GM12878 (cell line): ENCODE measurements at regions not wholly inside any gene's neighbourhood (a gene's known extent, or its start where the extent isn't known, plus 50 kb on each side); places are given as distances from the start of the nearest gene placed in this dataset.

Source experiments
- ATAC-seq: fragments of 200-7000 bp; cut with Tn5 transposase; 3 replicates; pipeline ENCODE4 v1.9.1; 2020; ENCODE audit warnings: mild to moderate bottlenecking, moderate library complexity
- BruUV-seq: library from RNA; stranded (reverse); fragments of 400-500 nt; replicated peaks from 2 replicates; lab custom pipeline; 2021; lab: Mats Ljungman, UMichigan
- CTCF ChIA-PET: fragments of 300-600 bp; sonication (Branson Sonifier 250); formaldehyde crosslinking; extraction: SDS; loops from one replicate; lab custom pipeline; 2021; ENCODE audit warnings: inconsistent platforms; lab: Yijun Ruan, JAX
- POLR2A ChIA-PET: fragments of 350-600 bp; formaldehyde crosslinking; extraction: SDS; loops from one replicate; lab custom pipeline; 2021; ENCODE audit warnings: inconsistent platforms; lab: Charles Lee
- RAD21 ChIA-PET: fragments of 300-600 bp; sonication (Branson Sonifier 250); formaldehyde crosslinking; loops from one replicate; lab custom pipeline; 2023; ENCODE audit warnings: antibody characterized with exemption; ENCODE audit not compliant: unreplicated experiment; lab: Charles Lee
- SMC1A ChIA-PET: fragments of 300-600 bp; sonication (Branson Sonifier 250); formaldehyde crosslinking; loops from one replicate; lab custom pipeline; 2023; ENCODE audit not compliant: unreplicated experiment, uncharacterized antibody; lab: Charles Lee
- DNase-seq: peaks from one replicate; pipeline ENCODE4 v3.0.0-alpha.2; 2011; ENCODE audit warnings: low read depth, low spot score
- FAIRE-seq: peaks from 3 replicates; lab custom pipeline; 2011; peaks lifted over from hg19 to GRCh38; lab: Jason Lieb, UNC
- H2AFZ ChIP-seq: 2 replicates; pipeline ENCODE4 v1.6.0; 2011; ENCODE audit warnings: low read depth, low read length, control low read depth; ENCODE audit not compliant: control insufficient read depth
- H3K27ac ChIP-seq: 2 replicates; pipeline ENCODE4 v1.5.1; 2011; ENCODE audit warnings: control low read depth; ENCODE audit not compliant: control insufficient read depth, insufficient read depth
- H3K27me3 ChIP-seq, 2 experiments: replicated peaks in 1 of 2; 2 replicates each; pipeline versions ENCODE4 v1.6.0 to v1.6.1; 2011; ENCODE audit warnings: low read length in 1 of 2; ENCODE audit not compliant: control insufficient read depth in 2 of 2, insufficient read depth in 2 of 2
- H3K36me3 ChIP-seq, 2 experiments: 2 replicates each; pipeline ENCODE4 v1.5.1; 2011; ENCODE audit warnings: low read length in 1 of 2; ENCODE audit not compliant: control insufficient read depth in 2 of 2, insufficient read depth in 2 of 2
- H3K4me1 ChIP-seq: 2 replicates; pipeline ENCODE4 v1.6.1; 2011; ENCODE audit warnings: mild to moderate bottlenecking, low read length, moderate library complexity, mixed read lengths; ENCODE audit not compliant: control insufficient read depth, insufficient read depth
- H3K4me2 ChIP-seq: 2 replicates; pipeline ENCODE4 v1.6.0; 2011; ENCODE audit warnings: control low read depth; ENCODE audit not compliant: control insufficient read depth, insufficient read depth
- H3K4me3 ChIP-seq: fragments of 200-600 bp; sonication (generic); 2 replicates; pipeline ENCODE4 v1.5.1; 2016
- H3K79me2 ChIP-seq: 2 replicates; pipeline ENCODE4 v1.6.0; 2011; ENCODE audit warnings: low read length; ENCODE audit not compliant: control insufficient read depth, insufficient read depth
- H3K9ac ChIP-seq: 2 replicates; pipeline ENCODE4 v1.8.0; 2011; ENCODE audit warnings: low read length, control low read depth, mixed read lengths; ENCODE audit not compliant: control insufficient read depth, insufficient read depth
- H3K9me3 ChIP-seq: replicated peaks from 3 replicates; pipeline ENCODE4 v1.5.1; 2011; ENCODE audit warnings: mild to moderate bottlenecking, low read length; ENCODE audit not compliant: control insufficient read depth, insufficient read depth
- H4K20me1 ChIP-seq: 2 replicates; pipeline ENCODE4 v1.6.0; 2011; ENCODE audit not compliant: control insufficient read depth, insufficient read depth
- BCL11A ChIP-seq: IDR thresholded peaks from 2 replicates; pipeline ENCODE4 v1.6.1; 2011; ENCODE audit warnings: low read depth, low read length
- CBX5 ChIP-seq: sonication (generic); IDR thresholded peaks from 2 replicates; pipeline ENCODE4 v1.6.1; 2016; ENCODE audit warnings: low read depth, moderate library complexity, mild to moderate bottlenecking, inconsistent platforms
- GATAD2B ChIP-seq: fragments of 450-650 bp; conservative IDR thresholded peaks from 2 replicates; pipeline ENCODE4 v1.6.1; 2017; ENCODE audit warnings: low read depth, mild to moderate bottlenecking, moderate library complexity
- IRF3 ChIP-seq: fragments of 450-650 bp; IDR thresholded peaks from 2 replicates; pipeline ENCODE4 v1.6.1; 2014; ENCODE audit warnings: mild to moderate bottlenecking
- RCOR1 ChIP-seq: conservative IDR thresholded peaks from 2 replicates; pipeline ENCODE4 v1.6.1; 2012; ENCODE audit warnings: low read depth, low read length, improper control_type of control experiment
- WRNIP1 ChIP-seq: IDR thresholded peaks from 2 replicates; pipeline ENCODE4 v1.6.1; 2011; ENCODE audit warnings: low read depth, low read length, improper control_type of control experiment, borderline replicate concordance
- WGBS: methylation state at CpG from one replicate; pipeline ENCODE4 v1.1.6; 2016; ENCODE audit warnings: low lambda C conversion rate; ENCODE audit not compliant: insufficient replicate concordance, insufficient coverage; ENCODE audit errors: missing lambda C conversion rate; 5-methylcytosine and 5-hydroxymethylcytosine counted together
- in situ Hi-C: fragments of 300-500 bp; cut with MboI; formaldehyde crosslinking; loops from 9 replicates; pipeline ENCODE4 v1.14.3; 2018; ENCODE audit warnings: mixed read lengths
- intact Hi-C: fragments of 100-400 bp; cut with micrococcal nuclease; formaldehyde crosslinking; loops from one replicate; pipeline ENCODE4 v1.14.2; 2022; ENCODE audit not compliant: unreplicated experiment
- TF ChIP-seq, protein P1 (sequence below): fragments of 150-350 bp; IDR thresholded peaks from 2 replicates; pipeline ENCODE4 v1.6.1; 2014; ENCODE audit warnings: mild to moderate bottlenecking, low read depth, low read length

DNA sequence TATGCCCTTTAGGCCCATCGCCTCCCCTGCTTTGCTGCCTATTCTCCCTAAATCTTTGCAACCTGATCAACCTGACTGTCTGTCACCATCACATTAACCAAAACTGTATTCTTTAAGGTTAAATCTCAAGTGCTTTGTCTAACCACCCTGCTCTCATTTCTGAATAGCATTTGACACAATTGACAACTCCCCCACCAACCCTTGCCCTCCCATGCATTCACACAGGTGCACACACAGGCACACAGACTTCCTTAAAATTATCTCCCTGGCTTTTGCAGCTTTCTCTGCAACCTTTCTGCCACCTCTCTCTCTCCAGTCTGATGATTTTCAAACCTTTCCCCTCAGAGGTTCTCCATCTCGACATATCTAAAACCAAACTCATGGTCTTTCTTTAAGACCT lies 64.6 kb upstream of the ST8SIA3 start:
- CTCF ChIA-PET: interaction anchor here (1.3 to 1.5 kb wide), 2 partner anchors 11 to 55 kb away, joined by 3 read pairs; no protein-coding TSS in a partner anchor
- no peak overlapping the region for H3K27ac ChIP-seq
- H3K36me3 ChIP-seq: no peaks in the 10 kb centered on the region
- in situ Hi-C loops: no loop called here
- no TSS peak for BruUV-seq
- RAD21 ChIA-PET: no interaction called here
- no peaks in the 10 kb centered on the region for H3K79me2 ChIP-seq
- intact Hi-C loops: no loop called here
- 47% methylated on average over 2 of the region's 2 CpGs for WGBS
- no peak for DNase-seq
- H3K9me3 ChIP-seq: no peaks in the 10 kb centered on the region
- no peaks in the 10 kb centered on the region for H3K27me3 ChIP-seq
- SMC1A ChIA-PET: interaction anchor here (1.0 kb wide), 1 partner anchor 12 kb away, joined by 3 read pairs; no protein-coding TSS in a partner anchor
- H2AFZ ChIP-seq: no peak overlapping the region
- TF ChIP-seq RCOR1 (no peak), CBX5 (no peak), IRF3 (no peak), WRNIP1 (no peak), GATAD2B (no peak), BCL11A (no peak)
- TF ChIP-seq, protein P1, sequence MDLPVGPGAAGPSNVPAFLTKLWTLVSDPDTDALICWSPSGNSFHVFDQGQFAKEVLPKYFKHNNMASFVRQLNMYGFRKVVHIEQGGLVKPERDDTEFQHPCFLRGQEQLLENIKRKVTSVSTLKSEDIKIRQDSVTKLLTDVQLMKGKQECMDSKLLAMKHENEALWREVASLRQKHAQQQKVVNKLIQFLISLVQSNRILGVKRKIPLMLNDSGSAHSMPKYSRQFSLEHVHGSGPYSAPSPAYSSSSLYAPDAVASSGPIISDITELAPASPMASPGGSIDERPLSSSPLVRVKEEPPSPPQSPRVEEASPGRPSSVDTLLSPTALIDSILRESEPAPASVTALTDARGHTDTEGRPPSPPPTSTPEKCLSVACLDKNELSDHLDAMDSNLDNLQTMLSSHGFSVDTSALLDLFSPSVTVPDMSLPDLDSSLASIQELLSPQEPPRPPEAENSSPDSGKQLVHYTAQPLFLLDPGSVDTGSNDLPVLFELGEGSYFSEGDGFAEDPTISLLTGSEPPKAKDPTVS: no peak
- TF ChIP-seq, all 136 proteins: peak for 0
- Histone ChIP-seq H3K9ac (no peak overlapping the region), H4K20me1 (no peaks in the 10 kb centered on the region), H3K4me1 (peaks cover 4% of the 10 kb centered on the region), H3K4me2 (no peak overlapping the region), H3K4me3 (no peak overlapping the region)
- POLR2A ChIA-PET: no interaction called here
- ATAC-seq (no peak; the same call in 2 of the 3 replicates), FAIRE-seq (no peak)
